NCI-H345 treated with DMSO at 0.1 percent for 48 hours (cell line): ENCODE measurements at regions not wholly inside any gene's neighbourhood (a gene's known extent, or its start where the extent isn't known, plus 50 kb on each side); places are given as distances from the start of the nearest gene placed in this dataset.
A peak's percentile ranks its signal among the peaks of the same experiment; 100 is the strongest.
"Not testable (repeated sequence)": the region's sequence is repeated elsewhere in the genome, so short reads cannot be mapped to it uniquely, and the experiment has no call there.

ENCODE experiments used
- DNase-seq: peaks from one replicate; lab custom pipeline; 2025; ENCODE audit not compliant: unreplicated experiment; lab: John Stamatoyannopoulos, UW

DNA sequence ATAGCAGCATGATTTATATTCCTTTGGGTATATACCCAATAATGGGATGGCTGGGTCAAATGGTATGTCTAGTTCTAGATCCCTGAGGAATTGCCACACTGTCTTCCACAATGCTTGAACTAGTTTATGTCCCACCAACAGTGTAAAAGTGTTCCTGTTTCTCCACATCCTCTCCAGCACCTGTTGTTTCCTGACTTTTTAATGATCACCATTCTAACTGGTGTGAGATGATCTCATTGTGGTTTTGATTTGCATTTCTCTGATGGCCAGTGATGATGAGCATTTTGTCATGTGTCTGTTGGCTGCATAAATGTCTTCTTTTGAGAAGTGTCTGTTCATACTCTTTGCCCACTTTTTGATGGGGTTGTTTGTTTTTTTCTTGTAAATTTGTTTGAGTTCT is 54.0 kb upstream of the GPR89A start:
- DNase-seq, result not testable (repeated sequence)

DNA sequence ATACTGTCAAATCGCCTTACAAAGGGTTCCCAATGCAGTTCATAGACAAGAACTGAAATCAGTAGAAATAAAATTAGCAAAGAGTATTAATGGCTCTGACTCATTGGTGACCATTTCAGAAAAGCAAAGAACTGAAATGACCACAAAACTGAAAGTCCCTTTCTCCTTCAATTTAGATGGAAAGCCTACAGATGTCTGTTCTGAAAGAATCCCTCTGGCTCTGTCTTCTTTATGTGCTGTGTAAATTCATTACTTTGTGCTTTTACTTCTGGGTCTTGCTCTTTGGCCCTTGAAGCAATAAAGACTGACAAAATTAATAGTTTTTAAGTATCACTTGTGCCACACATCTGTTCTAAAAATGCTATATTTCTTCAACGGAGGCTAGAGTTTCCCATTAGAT is 62.7 kb upstream of the GPR89A start:
- DNase-seq, result no peak

DNA sequence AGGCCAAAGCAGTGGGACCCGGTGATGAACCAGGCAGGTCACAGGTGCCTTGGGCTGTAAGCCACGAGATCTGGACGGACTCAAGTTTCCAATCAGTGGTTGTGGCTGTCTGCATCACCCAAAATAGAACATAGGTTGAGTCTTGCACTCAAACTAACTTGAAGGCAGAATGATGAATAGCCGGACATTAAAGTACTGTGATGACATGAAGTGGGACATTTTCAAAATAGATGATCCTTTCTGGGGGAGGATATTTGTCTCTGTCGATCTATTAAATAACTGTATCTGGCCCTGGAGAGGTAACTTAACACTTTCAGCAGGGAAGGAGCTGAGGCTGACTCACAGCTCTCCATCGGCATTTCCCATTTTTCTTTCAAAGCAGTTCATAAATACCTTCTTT is 66.1 kb upstream of the GPR89A start:
- not testable (repeated sequence) for DNase-seq

DNA sequence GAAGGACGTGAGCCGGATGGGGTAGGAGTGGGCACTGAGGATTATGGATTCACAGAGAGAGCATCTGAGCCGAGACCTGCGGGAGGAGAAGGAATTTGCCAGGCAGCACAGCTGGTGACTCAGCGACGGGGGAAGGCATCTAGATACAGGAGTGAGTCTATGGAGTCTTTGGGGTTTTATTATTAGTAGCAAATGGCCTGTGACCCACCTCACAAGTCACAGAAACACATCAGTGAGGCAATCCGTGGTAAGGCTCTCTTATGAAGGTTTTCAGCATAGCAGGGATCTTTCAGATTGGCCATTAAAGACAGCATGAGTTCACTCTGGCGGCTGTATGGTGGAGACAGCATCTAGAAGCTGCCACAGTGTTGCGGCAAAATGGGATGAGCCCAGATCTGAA is 66.5 kb upstream of the GPR89A start:
- not testable (repeated sequence) for DNase-seq

DNA sequence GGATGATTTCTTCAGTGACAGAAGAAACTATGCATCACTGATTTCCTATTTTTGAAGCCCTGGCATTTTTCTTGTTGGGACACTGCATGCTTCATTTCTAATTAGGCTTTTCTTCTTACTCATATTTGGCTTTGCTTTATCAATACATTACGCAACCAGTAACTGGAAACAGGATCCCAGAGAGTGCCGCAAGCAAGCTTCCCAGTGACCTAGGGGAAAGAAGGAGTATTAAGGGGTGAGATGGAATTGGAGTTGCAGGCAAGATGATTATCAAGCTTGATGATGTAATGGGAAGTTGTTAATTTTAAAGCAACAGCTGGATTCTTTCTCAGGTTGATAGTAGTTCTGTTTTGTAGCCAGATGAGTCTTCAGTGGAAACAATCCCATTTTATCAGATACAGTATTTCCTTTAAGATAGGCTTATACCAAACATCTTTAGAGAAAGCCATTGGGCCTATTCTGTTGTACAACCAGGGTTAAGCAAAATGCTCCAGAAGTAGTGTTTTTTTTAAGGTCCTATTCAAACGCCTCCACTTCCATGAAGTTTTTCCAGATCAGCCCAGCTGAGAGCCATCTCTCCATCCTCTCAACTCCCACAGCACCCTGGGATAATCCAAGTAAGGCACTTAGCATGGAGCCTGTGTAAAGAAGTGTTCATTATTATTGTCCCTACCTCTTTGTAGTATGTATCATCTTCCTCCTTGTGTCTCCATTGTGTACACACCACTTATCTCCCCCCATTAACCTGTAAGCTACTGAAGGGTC is 69.5 kb upstream of the GPR89A start:
- not testable (repeated sequence) for DNase-seq

DNA sequence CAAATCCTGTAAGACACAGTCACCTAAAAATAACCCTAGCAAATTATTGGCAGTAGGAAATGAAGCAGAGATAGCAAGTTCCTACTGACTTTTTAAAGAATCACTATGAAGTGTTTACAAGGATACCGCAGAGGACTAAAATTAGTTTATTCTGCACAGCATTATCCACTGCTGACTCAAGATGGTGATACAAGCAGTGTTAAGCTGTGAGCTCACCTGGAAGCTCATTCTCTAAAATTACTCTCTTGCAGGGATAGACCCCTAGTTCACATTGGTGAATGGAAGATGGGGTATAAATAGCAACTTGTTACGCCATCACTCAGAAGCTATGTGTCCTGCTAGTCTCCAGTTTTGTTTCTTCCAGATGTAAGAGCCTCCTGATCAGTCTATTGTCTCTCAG is 70.8 kb upstream of the GPR89A start:
- DNase-seq, result not testable (repeated sequence)

DNA sequence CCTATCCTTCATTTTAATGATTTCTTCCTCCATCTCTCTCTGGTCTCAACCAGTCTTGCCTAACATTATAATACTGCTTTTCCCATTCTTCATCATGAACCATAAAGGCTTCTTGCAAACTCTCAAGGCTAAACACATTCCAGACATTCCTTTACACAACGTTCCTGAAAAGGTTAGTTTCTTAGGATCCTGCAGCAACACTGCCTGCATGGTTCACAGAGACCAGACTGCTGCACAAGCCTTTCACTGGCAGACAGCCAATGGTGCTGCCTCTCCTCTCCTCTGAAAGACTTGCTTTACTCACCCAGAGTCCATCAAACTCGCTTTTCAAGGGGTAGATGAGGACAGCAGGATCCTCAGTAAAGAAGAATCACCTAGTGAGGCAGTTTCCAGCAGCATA is 72.3 kb upstream of the GPR89A start:
- not testable (repeated sequence) for DNase-seq

DNA sequence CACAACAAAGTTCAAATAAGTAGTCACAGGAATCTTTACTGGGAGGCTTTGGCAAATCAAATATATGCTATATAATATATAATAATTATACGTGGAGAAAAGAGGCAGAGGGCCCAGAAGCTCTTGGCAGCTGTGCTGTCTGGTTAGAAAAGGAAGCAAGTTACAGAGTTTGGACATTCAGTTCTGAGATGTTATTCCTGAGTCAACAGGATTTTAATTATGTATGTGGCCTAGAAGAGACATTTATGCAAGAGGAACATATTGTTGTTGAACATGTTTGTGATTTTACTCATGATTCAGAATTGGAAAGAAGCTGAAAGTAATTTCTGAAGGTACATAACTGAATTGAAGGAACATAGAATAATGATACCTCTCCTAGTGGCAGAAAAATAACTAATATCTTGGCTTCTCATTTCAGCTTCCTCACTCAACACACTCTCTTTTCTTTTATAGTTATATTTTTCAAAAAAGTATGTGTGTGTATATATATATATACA is 79.7 kb upstream of the GPR89A start:
- not testable (repeated sequence) for DNase-seq

DNA sequence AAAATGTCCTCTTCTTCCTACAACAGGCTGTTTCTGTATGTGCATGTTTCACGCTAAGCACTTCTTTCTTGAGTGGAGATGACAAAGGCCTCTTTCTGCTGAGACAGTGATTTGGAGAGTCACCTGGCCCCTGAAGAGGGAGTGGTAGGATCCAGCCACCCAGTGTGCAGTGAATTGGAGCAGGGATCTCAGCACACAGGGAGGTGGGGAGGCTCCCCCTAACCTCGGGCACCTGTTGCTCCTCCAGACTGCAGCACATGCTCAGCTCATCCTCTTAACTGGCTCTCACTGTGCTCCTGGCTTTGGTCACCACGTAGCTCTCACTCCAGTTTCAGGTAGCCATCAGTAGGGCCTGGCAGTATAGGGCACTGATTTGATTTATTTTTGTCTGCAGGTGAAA is 87.6 kb upstream of the GPR89A start:
- DNase-seq, result not testable (repeated sequence)

DNA sequence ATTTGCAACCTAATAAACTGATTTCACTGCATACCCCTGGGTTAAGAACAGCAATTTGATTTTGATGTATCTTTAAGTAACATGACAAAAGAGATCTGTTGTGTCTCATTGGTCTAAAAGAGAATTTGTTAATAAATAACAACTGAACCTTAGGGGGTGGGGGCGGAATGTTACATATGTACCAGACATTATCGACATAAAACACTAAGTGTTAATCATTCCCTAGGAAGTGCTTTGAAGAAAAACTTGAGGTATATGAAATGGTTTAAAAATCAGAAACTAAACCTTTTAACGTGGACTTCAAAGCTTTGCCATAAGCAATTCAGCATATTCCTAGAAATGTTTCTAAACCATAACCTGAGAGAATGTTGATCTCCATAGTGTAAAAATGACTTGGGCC is 88.5 kb upstream of the GPR89A start:
- not testable (repeated sequence) for DNase-seq

DNA sequence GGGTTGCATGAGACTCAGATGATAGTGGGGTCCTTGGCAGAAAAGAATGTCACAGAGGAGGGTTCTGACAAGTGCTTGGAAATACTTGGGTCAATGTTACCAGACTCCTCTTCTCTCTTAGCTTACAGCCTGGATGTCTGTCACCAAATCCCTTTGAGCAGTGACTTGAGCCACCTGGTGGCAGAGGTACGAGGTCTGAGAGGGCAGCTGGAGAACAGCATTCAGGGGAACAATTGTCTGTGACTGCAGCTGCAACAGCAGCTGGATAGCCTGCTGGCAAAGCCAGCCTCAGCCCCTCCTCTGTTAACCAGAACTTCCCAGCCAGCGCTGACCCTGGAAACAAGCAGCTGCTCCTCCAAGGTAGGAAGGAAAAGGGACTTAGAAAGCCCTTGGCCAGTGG is 87.6 kb upstream of the NBPF20 start:
- DNase-seq, result peak; percentile 33

DNA sequence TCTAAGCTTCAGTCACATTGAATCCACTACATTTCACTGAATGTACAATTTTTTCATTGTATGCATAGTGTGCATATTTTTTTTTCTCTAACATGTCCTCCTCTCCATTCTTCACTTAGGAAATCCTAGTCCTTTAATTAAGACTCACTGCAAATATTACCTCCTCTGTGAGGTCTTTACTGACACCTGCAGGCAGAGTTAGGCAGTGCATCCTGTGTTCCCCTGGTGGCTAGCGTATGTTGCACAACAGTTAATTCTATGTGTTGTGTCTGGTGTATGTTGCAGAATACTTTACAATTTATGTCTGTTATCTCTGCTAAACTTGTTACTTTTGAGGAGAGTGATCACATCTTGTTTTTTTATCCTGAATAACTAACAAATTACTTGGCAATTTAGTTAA is 82.7 kb upstream of the NBPF20 start:
- DNase-seq, result not testable (repeated sequence)

DNA sequence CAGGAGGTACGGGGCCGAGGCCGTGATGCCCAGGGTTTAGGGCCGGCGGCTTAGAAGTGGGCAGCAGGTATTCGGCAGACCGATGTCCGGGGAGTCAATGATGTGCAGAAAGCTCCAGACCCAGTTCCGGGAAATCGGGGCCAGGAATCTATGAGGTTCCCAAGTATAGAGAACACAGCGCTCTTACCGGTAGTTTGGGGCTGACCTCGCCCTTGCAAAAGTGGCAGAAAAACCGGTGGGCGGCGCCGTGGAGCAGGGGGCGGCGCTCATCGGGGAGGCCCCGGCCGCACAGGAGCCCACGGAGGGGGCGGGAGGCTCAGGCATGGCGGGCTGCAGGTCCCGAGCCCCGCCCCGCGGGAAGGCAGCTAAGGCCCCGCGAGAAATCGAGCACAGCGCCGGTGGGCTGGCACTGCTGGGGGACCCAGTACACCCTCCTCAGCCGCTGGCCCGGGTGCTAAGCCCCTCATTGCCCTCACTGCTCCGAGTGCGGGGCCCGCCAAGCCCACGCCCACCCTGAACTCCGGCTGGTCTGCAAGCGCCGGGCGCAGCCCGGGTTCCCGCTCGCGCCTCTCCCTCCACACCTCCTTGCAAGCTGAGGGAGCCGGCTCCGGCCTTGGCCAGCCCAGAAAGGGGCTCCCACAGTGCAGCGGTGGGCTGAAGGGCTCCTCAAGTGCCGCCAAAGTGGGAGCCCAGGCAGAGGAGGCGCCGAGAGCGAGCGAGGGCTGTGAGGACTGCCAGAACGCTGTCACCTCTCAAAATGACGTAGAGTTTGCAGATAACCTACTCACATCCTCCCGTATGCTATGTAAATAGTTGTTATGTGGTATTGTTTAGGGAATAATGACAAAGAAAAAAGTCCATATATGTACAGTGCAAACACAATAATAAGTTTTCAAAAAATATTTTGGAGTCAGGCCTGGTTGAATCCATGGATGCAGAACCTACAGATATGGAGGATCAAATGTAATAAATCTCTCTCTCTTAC is 80.6 kb upstream of the NBPF20 start:
- DNase-seq, result not testable (repeated sequence)

DNA sequence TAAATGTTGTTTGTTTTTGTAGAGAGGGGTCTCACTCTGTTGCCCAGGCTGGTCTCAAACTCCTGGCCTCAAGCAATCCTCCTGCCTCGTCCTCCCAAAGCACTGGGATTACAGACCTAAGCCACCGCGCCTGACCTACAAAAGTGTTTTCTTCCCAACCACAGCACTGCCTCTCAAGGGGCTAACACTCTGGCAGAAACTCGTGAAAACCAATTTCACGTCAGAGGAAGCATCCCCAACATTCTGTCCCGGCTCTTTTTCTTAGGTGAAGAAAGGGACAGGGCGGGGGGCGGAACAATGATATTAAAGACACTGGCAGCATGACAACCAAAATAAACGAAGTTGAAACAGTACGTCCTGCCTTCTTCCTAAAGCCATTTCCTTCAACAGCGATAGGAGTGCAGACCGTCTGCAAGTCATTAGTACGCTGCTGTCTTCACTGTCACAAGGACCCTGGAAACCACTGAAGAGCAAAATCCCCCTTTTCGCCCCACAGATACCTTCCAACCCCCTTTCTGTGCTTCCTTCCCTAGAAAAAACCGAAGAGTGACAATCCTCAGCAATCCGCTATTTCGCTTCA is 79.5 kb upstream of the NBPF20 start:
- not testable (repeated sequence) for DNase-seq

DNA sequence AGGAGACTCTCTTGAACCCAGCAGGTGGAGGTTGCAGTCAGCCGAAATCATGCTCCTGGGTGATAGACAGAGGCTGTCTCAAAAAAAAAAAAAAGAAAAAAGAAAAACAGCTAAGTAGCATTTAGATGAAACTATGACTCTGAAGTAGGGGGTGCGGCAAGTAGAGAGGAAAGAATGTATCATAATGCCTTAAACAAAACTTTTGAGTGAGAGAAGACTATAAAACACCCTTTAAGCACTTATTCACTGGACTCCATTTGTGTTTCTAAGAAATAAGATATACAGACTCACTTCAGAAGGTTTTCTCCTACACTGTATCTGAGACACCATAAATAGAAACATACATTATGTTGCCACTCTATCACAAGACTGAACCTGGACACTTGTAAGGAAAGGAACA is 78.9 kb upstream of the NBPF20 start:
- not testable (repeated sequence) for DNase-seq

DNA sequence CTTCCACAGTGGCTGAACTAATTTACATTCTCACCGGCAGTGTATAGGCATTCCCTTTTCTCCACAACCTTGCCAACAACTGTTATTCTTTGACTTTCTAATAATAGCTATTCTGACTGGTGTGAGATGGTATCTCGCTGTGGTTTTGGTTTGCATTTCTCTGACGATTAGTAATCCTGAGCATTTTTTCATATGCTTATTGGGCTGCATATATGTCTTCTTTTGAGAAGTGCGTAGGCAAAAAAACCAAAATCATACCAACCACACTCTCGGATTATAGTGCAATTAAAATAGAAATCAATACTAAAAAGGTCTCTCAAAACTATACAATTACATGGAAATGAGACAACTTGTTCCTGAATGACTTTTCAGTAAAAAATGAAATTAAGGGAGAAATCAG is 74.8 kb upstream of the NBPF20 start:
- not testable (repeated sequence) for DNase-seq

DNA sequence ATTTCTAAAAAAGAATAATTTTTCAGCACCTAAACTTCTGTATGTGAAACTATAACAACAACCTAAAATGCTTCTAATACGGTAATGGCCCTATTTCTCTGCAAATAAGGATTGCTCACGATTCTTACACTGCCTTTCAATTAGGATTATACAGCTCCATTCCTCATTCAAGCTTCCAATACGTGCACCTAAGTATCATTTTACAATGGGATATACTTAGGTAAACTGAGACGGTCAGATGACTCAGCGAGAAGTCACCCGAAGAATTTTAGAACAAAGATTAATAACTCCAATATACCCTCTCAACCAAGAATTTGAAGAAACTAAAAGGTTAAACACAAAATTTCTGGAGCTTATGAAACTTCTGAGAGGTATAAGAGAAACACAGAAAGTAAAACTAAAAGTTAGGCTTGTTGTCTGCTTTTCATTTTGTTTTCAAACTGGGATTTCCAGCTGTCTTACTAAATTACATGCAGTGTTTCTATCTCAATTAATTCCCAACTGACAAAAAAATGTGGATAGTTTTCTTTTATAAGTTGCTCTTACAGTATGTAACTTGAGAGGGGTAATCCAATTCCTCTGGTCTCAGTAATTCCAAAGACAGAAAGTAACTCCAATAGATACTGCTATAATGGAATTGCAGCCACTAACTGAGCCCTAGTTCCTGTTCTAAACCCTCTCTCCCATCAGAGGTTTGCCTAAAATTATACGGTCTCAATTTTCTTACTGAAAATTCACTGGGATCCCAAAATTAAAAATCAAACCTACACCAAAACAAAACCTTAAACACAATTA is 69.9 kb upstream of the NBPF20 start:
- not testable (repeated sequence) for DNase-seq

DNA sequence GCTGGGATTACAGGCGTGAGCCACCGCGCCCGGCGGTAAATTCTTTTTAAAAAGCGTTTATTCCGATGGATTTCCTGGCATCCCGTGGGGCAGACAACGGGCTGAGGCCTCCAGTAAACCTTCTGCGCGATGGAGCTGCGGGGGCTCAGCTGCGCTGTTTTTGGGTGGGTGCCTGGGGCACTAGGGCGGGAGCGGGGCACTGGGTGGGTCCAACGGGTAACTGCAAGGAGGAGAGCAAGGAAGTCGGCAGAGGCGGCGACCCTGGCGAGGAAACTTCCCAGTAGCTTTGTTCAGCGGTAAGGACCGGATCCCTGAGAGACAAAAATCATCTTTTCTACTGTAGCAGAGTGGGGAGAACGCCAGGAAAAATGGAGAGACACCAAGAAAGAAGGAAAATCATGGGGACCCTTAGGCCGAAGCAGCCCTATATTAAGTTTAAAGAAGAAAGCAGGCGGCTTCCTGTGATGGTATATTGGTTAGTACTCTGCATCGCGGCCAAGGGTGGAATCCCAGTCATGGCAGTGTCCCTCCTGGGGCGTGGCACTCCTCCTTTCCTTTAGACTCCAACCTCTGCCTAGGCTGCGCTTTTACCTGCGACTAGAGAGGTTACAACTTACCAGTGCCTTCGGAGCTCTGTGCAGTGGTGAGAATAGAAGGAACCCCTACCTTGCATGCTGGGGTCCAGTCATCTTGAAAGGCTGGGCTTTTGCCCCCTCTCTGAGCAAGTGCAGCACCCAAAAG is 63.0 kb upstream of the NBPF20 start:
- DNase-seq, result not testable (repeated sequence)

DNA sequence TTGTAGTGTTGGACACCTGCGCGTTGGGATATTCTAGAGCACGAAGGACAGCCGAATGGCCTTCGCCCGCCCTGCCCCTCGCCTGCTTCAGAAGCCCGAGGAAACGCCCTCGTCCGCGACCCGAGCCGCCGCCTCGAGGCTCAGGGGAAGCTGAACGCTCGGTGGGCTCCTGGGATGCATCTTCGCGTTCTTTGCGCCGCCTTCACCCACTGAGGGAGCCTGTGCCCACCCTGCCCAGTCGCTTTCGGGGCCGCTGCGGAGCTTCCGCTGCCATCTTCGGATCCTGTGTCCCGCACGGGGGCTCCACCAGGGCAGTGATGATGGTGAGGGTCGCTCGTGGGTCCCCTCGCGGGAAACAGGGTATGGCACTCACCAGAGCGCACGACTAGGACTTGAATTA is 61.8 kb upstream of the NBPF20 start:
- DNase-seq, result not testable (repeated sequence)

DNA sequence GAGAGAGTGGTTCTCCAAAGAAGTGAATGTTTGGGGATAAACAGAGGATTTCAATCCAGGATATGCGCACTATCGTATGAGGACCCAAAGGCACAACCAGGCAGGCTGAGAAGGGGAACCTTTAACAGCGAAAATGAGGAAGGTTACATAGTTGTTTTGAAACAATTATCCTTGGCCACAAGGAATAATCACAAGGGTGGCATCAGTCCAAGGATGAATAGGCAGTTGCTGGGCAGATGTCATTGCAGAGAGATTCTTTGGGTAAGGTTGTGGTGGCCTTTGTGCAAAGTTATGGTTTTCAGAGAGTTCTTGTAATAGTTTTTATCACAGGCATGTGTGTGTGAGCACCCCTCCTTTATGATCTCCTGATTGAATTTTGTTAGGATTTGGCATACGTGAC is 58.9 kb upstream of the NBPF20 start:
- DNase-seq, result not testable (repeated sequence)
